Stimulated activated effector memory CD8-positive, alpha-beta T cell treated with anti-CD3 and anti-CD28 coated beads, Interleukin-12 subunit alpha, Interleukin-12 subunit beta, amount 100 ng/mL, for 72 hours (primary cell): ENCODE measurements at regions not wholly inside any gene's neighbourhood (a gene's known extent, or its start where the extent isn't known, plus 50 kb on each side); places are given as distances from the start of the nearest gene placed in this dataset.

Source experiments
- ATAC-seq: fragments of 150-1000 bp; cut with Tn5 transposase; 2 replicates; pipeline ENCODE4 v1.10.0; 2021
- DNase-seq, 2 donors: peaks; one replicate each; pipeline ENCODE4 v3.0.0; 2021 to 2022; ENCODE audit warnings: low spot score in 2 of 2
- H3K27ac Mint-ChIP-seq: one replicate; pipeline ENCODE4 v1.8.0; 2022; ENCODE audit warnings: mild to moderate bottlenecking, mixed read lengths
- H3K36me3 Mint-ChIP-seq: one replicate; pipeline ENCODE4 v1.8.0; 2022; ENCODE audit warnings: mild to moderate bottlenecking, mixed read lengths
- H3K4me1 Mint-ChIP-seq: one replicate; pipeline ENCODE4 v1.8.0; 2022; ENCODE audit warnings: mixed read lengths
- H3K4me3 Mint-ChIP-seq: one replicate; pipeline ENCODE4 v1.8.0; 2022; ENCODE audit warnings: mild to moderate bottlenecking, mixed read lengths
- H3K9me3 Mint-ChIP-seq: one replicate; pipeline ENCODE4 v1.8.0; 2022; ENCODE audit warnings: mixed read lengths

- H3K9me3 Mint-ChIP-seq: peaks cover 10% of the 10 kb centered on the region
- no peak for DNase-seq
- no peaks in the 10 kb centered on the region for H3K36me3 Mint-ChIP-seq
- no peak overlapping the region for H3K4me3 Mint-ChIP-seq
- no peaks in the 10 kb centered on the region for H3K4me1 Mint-ChIP-seq
- H3K27ac Mint-ChIP-seq: no peak overlapping the region
- no peak for ATAC-seq
Measured at GRCh38 chr13:81846771-81847170, 1505.8 kb upstream of the SPRY2 start.

GRCh38 chr13:81821259-81821658, 1480.3 kb upstream of the SPRY2 start:
- DNase-seq (no peak), ATAC-seq (no peak)
- no peaks in the 10 kb centered on the region for H3K36me3 Mint-ChIP-seq
- peaks cover 5% of the 10 kb centered on the region for H3K9me3 Mint-ChIP-seq
- H3K4me1 Mint-ChIP-seq: no peaks in the 10 kb centered on the region
- no peak overlapping the region for H3K4me3 Mint-ChIP-seq
- no peak overlapping the region for H3K27ac Mint-ChIP-seq

GRCh38 chr13:81800433-81800832, 1459.5 kb upstream of the SPRY2 start:
- DNase-seq: no peak
- ATAC-seq: no peak
- no peak overlapping the region for H3K27ac Mint-ChIP-seq
- H3K4me1 Mint-ChIP-seq: no peaks in the 10 kb centered on the region
- no peaks in the 10 kb centered on the region for H3K36me3 Mint-ChIP-seq
- H3K4me3 Mint-ChIP-seq: no peak overlapping the region
- H3K9me3 Mint-ChIP-seq: peaks cover 9% of the 10 kb centered on the region

GRCh38 chr13:81795710-81796109, 1454.8 kb upstream of the SPRY2 start:
- no peaks in the 10 kb centered on the region for H3K36me3 Mint-ChIP-seq
- H3K9me3 Mint-ChIP-seq: peaks cover 15% of the 10 kb centered on the region
- DNase-seq (no peak), ATAC-seq (no peak)
- H3K4me3 Mint-ChIP-seq: no peak overlapping the region
- H3K27ac Mint-ChIP-seq: no peak overlapping the region
- no peaks in the 10 kb centered on the region for H3K4me1 Mint-ChIP-seq

GRCh38 chr13:81791641-81792040, 1450.7 kb upstream of the SPRY2 start:
- Mint-ChIP-seq H3K36me3 (no peaks in the 10 kb centered on the region), H3K27ac (no peak overlapping the region), H3K4me3 (no peak overlapping the region), H3K9me3 (peaks cover 8% of the 10 kb centered on the region), H3K4me1 (no peaks in the 10 kb centered on the region)
- DNase-seq: no peak
- no peak for ATAC-seq

GRCh38 chr13:81781471-81781870, 1440.5 kb upstream of the SPRY2 start:
- Mint-ChIP-seq H3K9me3 (peaks cover 17% of the 10 kb centered on the region), H3K36me3 (no peaks in the 10 kb centered on the region), H3K4me3 (no peak overlapping the region), H3K27ac (no peak overlapping the region), H3K4me1 (no peaks in the 10 kb centered on the region)
- DNase-seq: no peak
- no peak for ATAC-seq

GRCh38 chr13:81779876-81780275, 1439.0 kb upstream of the SPRY2 start:
- H3K4me3 Mint-ChIP-seq: no peak overlapping the region
- H3K4me1 Mint-ChIP-seq: no peaks in the 10 kb centered on the region
- no peak overlapping the region for H3K27ac Mint-ChIP-seq
- DNase-seq: no peak
- H3K36me3 Mint-ChIP-seq: no peaks in the 10 kb centered on the region
- ATAC-seq: no peak
- H3K9me3 Mint-ChIP-seq: peaks cover 14% of the 10 kb centered on the region

GRCh38 chr13:81778350-81778749, 1437.4 kb upstream of the SPRY2 start:
- H3K9me3 Mint-ChIP-seq: peaks cover 14% of the 10 kb centered on the region

GRCh38 chr13:81773263-81773662, 1432.3 kb upstream of the SPRY2 start:
- DNase-seq (no peak), ATAC-seq (no peak)
- H3K27ac Mint-ChIP-seq: no peak overlapping the region
- peaks cover 7% of the 10 kb centered on the region for H3K9me3 Mint-ChIP-seq
- H3K4me1 Mint-ChIP-seq: no peaks in the 10 kb centered on the region
- H3K36me3 Mint-ChIP-seq: no peaks in the 10 kb centered on the region
- no peak overlapping the region for H3K4me3 Mint-ChIP-seq

More at GRCh38 chr13:81778350-81778749, 1437.4 kb upstream of the SPRY2 start:
- no peaks in the 10 kb centered on the region for H3K4me1 Mint-ChIP-seq
- no peak overlapping the region for H3K27ac Mint-ChIP-seq
- no peaks in the 10 kb centered on the region for H3K36me3 Mint-ChIP-seq
- DNase-seq: no peak
- no peak overlapping the region for H3K4me3 Mint-ChIP-seq
- no peak for ATAC-seq

GRCh38 chr13:81771951-81772350, 1431.0 kb upstream of the SPRY2 start:
- no peak overlapping the region for H3K4me3 Mint-ChIP-seq
- H3K36me3 Mint-ChIP-seq: no peaks in the 10 kb centered on the region
- DNase-seq (no peak), ATAC-seq (no peak)
- peaks cover 7% of the 10 kb centered on the region for H3K9me3 Mint-ChIP-seq
- no peak overlapping the region for H3K27ac Mint-ChIP-seq
- no peaks in the 10 kb centered on the region for H3K4me1 Mint-ChIP-seq

GRCh38 chr13:81770868-81771505, 1430.1 kb upstream of the SPRY2 start:
- no peak for DNase-seq
- ATAC-seq: no peak
- Mint-ChIP-seq H3K4me3 (no peak overlapping the region), H3K36me3 (no peaks in the 10 kb centered on the region), H3K27ac (no peak overlapping the region), H3K4me1 (no peaks in the 10 kb centered on the region), H3K9me3 (peaks cover 11% of the 10 kb centered on the region)

- H3K27ac Mint-ChIP-seq: no peak overlapping the region
- no peak for ATAC-seq
- H3K4me3 Mint-ChIP-seq: no peak overlapping the region
- peaks cover 27% of the 10 kb centered on the region for H3K9me3 Mint-ChIP-seq
- H3K36me3 Mint-ChIP-seq: no peaks in the 10 kb centered on the region
- H3K4me1 Mint-ChIP-seq: no peaks in the 10 kb centered on the region
- DNase-seq: no peak
Measured at GRCh38 chr13:81762449-81762848, 1421.5 kb upstream of the SPRY2 start.

- no peak for ATAC-seq
- Mint-ChIP-seq H3K4me1 (no peaks in the 10 kb centered on the region), H3K9me3 (peaks cover 24% of the 10 kb centered on the region), H3K36me3 (no peaks in the 10 kb centered on the region), H3K27ac (no peak overlapping the region), H3K4me3 (no peak overlapping the region)
- DNase-seq: no peak
Measured at GRCh38 chr13:81760316-81760715, 1419.4 kb upstream of the SPRY2 start.

- ATAC-seq (no peak), DNase-seq (no peak)
- H3K36me3 Mint-ChIP-seq: no peaks in the 10 kb centered on the region
- peaks cover 25% of the 10 kb centered on the region for H3K9me3 Mint-ChIP-seq
- H3K4me3 Mint-ChIP-seq: no peak overlapping the region
- no peak overlapping the region for H3K27ac Mint-ChIP-seq
- H3K4me1 Mint-ChIP-seq: no peaks in the 10 kb centered on the region
Measured at GRCh38 chr13:81757348-81757970, 1416.5 kb upstream of the SPRY2 start.

GRCh38 chr13:81745391-81745790, 1404.5 kb upstream of the SPRY2 start:
- no peaks in the 10 kb centered on the region for H3K4me1 Mint-ChIP-seq
- no peak overlapping the region for H3K4me3 Mint-ChIP-seq
- H3K27ac Mint-ChIP-seq: no peak overlapping the region
- peaks cover 7% of the 10 kb centered on the region for H3K9me3 Mint-ChIP-seq
- no peaks in the 10 kb centered on the region for H3K36me3 Mint-ChIP-seq
- ATAC-seq: no peak
- no peak for DNase-seq

- DNase-seq (no peak), ATAC-seq (no peak)
- Mint-ChIP-seq H3K36me3 (no peaks in the 10 kb centered on the region), H3K4me3 (no peak overlapping the region), H3K4me1 (no peaks in the 10 kb centered on the region), H3K9me3 (peaks cover 12% of the 10 kb centered on the region), H3K27ac (no peak overlapping the region)
Measured at GRCh38 chr13:81738364-81738763, 1397.4 kb upstream of the SPRY2 start.
